HG03575 (cell line): ENCODE measurements at regions not wholly inside any gene's neighbourhood (a gene's known extent, or its start where the extent isn't known, plus 50 kb on each side); places are given as distances from the start of the nearest gene placed in this dataset.
"Not testable (repeated sequence)": the region's sequence is repeated elsewhere in the genome, so short reads cannot be mapped to it uniquely, and the experiment has no call there.

Source experiments
- ATAC-seq: cut with Tn5 transposase; IDR thresholded peaks from one replicate; pipeline ENCODE4 v1.9.1; 2021; ENCODE audit not compliant: unreplicated experiment, insufficient number of reproducible peaks, low FRiP score; ENCODE audit errors: extremely low read depth

GRCh38 chr4:67412153-67412712, 133.1 kb downstream of the CENPC start:
- not testable (repeated sequence) for ATAC-seq

GRCh38 chr4:67403342-67403741, 142.0 kb downstream of the CENPC start:
- no peak for ATAC-seq

GRCh38 chr4:67401902-67402301, 143.4 kb downstream of the CENPC start:
- no peak for ATAC-seq

GRCh38 chr4:67397931-67398330, 147.4 kb downstream of the CENPC start:
- ATAC-seq = no peak

- no peak for ATAC-seq
Measured at GRCh38 chr4:67397031-67397430, 148.3 kb downstream of the CENPC start.

- no peak for ATAC-seq
Measured at GRCh38 chr4:67396008-67396407, 149.3 kb downstream of the CENPC start.

GRCh38 chr4:67394879-67395278, 150.4 kb downstream of the CENPC start:
- ATAC-seq = no peak

GRCh38 chr4:67393699-67394281, 151.5 kb downstream of the CENPC start:
- no peak for ATAC-seq

GRCh38 chr4:67393007-67393406, 152.3 kb downstream of the CENPC start:
- no peak for ATAC-seq

GRCh38 chr4:67381406-67381804, 163.9 kb downstream of the CENPC start:
- not testable (repeated sequence) for ATAC-seq

- not testable (repeated sequence) for ATAC-seq
Measured at GRCh38 chr4:67380702-67381405, 164.4 kb downstream of the CENPC start.

- ATAC-seq = no peak
Measured at GRCh38 chr4:67380154-67380553, 165.1 kb downstream of the CENPC start.

- no peak for ATAC-seq
Measured at GRCh38 chr4:67375291-67375690, 170.0 kb downstream of the CENPC start.

- no peak for ATAC-seq
Measured at GRCh38 chr4:67371615-67372014, 173.7 kb downstream of the CENPC start.

- ATAC-seq = no peak
Measured at GRCh38 chr4:67366311-67366861, 178.9 kb downstream of the CENPC start.

GRCh38 chr4:67365661-67366245, 179.6 kb downstream of the CENPC start:
- no peak for ATAC-seq

- ATAC-seq = no peak
Measured at GRCh38 chr4:67355806-67356205, 189.5 kb downstream of the CENPC start.

- no peak for ATAC-seq
Measured at GRCh38 chr4:67346654-67347053, 198.6 kb downstream of the CENPC start.

- ATAC-seq = no peak
Measured at GRCh38 chr4:67344594-67345380, 200.5 kb downstream of the CENPC start.
